COLO829 (cell line): ENCODE measurements at regions not wholly inside any gene's neighbourhood (a gene's known extent, or its start where the extent isn't known, plus 50 kb on each side); places are given as distances from the start of the nearest gene placed in this dataset.
"Not testable (repeated sequence)": the region's sequence is repeated elsewhere in the genome, so short reads cannot be mapped to it uniquely, and the experiment has no call there.

Source experiments
- DNase-seq: peaks from one replicate; pipeline ENCODE4 v3.0.0; 2012; ENCODE audit warnings: low spot score

GRCh38 chr7:6939126-6939525 is 113.1 kb upstream of the CCZ1B start:
- not testable (repeated sequence) for DNase-seq

- not testable (repeated sequence) for DNase-seq
These were observed 113.8 kb upstream of the CCZ1B start for GRCh38 chr7:6939896-6940295.

DNA sequence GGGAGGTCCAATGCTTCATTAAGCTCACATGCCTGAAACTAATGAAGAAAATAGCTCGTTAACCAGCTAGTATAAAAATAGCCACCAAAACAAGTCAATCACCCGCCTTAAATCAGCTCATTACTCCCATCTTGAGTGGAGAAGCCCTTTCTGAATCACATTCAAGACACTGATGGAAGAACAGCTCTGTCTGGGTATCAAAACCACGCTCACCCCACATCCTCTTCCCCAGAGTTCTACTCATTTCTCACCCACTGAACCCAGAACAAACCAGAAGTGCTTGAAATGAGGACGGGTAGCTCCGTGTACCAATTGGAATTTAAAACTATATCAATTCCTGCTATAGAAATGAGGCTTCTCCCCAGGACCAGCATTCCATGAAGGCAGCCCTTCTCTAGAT is 120.8 kb upstream of the CCZ1B start:
- not testable (repeated sequence) for DNase-seq

GRCh38 chr7:6950231-6950630 is 124.2 kb upstream of the CCZ1B start:
- not testable (repeated sequence) for DNase-seq

GRCh38 chr7:6951553-6951952 is 125.5 kb upstream of the CCZ1B start:
- not testable (repeated sequence) for DNase-seq

GRCh38 chr7:6953138-6953797 is 127.2 kb upstream of the CCZ1B start:
- not testable (repeated sequence) for DNase-seq

GRCh38 chr7:6953798-6954181 is 127.7 kb upstream of the CCZ1B start:
- DNase-seq, result not testable (repeated sequence)

- DNase-seq, result not testable (repeated sequence)
These were observed 129.3 kb upstream of the CCZ1B start for GRCh38 chr7:6955385-6955784.

DNA sequence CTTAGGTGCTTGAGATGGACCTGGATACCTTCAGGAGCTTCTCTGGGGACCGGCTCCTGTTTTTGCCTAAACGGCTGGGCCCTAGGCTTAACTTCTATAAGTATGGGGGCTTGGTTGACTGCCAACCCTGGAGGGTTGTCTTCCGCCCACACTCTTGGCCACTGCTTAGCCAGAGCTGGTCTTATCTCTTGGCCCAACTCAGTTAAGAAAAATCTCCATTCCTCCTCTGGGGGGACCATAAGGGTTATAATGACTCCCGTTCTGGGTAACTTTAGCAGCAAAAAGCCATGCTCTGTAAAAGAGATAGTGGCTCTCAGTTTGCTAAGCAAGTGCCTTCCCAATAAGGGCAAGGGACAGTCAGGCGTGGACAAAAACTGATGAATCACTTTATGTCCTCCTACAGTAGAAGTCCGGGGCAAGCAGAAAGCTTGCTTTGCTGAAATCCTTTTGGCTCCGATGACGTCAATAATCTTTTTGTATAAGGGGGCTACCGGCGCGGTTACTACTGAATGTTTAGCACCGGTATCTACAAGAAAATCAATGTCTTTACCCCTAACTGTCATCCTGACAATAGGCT is 130.0 kb upstream of the CCZ1B start:
- not testable (repeated sequence) for DNase-seq

- not testable (repeated sequence) for DNase-seq
These were observed 132.3 kb upstream of the CCZ1B start for GRCh38 chr7:6958371-6958770.

- DNase-seq, result not testable (repeated sequence)
These were observed 133.9 kb upstream of the CCZ1B start for GRCh38 chr7:6959942-6960341.

GRCh38 chr7:6962871-6963270 is 136.8 kb upstream of the CCZ1B start:
- DNase-seq, result not testable (repeated sequence)

- not testable (repeated sequence) for DNase-seq
These were observed 139.0 kb upstream of the CCZ1B start for GRCh38 chr7:6965051-6965450.

GRCh38 chr7:6970180-6970579 is 144.1 kb upstream of the CCZ1B start:
- DNase-seq, result not testable (repeated sequence)

GRCh38 chr7:6974876-6975275 is 148.8 kb upstream of the CCZ1B start:
- not testable (repeated sequence) for DNase-seq

- DNase-seq, result not testable (repeated sequence)
These were observed 149.3 kb upstream of the CCZ1B start for GRCh38 chr7:6975346-6975745.

DNA sequence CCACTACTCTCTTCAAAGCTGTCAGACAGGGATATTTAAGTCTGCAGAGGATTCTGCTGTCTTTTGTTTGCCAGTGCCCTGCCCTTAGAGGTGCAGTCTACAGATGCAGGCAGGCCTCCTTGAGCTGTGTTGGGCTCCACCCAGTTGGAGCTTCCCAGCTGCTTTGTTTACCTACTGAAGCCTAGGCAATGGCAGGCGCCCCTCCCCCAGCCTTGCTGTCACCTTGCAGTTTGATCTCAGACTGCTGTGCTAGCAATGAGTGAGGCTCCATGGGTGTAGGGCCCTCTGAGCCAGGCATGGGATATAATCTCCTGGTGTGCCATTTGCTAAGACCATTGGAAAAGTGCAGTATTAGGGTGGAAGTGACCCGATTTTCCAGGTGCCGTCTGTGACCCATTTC is 151.3 kb upstream of the CCZ1B start:
- not testable (repeated sequence) for DNase-seq

- DNase-seq, result not testable (repeated sequence)
These were observed 152.3 kb upstream of the CCZ1B start for GRCh38 chr7:6978326-6978725.

DNA sequence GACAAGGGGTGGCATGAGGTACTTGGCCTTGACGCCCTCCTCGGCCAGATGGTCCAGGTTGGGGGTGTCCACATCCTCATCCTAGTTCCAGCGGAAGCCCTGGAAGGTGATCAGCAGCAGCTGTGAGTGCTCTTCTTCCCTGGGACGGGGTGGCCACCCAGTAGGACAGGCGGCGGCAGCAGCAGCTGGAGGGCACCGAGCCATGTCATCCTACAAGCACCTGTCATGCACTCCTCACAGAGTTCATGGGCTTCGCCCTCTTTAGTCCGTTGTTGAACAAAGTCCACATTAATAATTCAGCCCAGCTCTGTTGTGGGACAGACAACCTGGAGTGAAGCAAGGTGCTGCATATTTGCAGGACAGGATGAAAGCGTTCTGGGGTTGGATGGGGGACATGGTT is 153.4 kb upstream of the CCZ1B start:
- not testable (repeated sequence) for DNase-seq

GRCh38 chr7:6982375-6982774 is 156.3 kb upstream of the CCZ1B start:
- not testable (repeated sequence) for DNase-seq

DNA sequence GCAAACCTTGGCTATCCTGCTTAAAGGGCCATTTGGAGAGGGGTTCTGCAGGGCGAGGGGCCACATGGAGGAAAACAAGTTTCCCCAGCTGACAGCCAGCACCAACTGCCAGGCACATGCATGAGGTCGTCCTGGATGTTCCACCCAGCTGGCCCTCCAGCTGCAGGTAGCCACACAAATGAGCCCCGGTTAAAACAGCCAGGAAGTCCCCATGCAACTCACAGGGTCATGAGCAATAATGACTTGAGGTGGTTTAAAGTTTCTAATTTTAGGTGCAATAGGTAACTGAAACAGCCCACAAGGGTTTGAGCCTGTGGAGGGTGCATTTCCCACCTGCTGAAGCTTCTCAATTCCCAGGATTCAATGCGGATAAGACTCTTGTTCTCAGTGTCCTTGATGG is 160.8 kb upstream of the CCZ1B start:
- DNase-seq, result not testable (repeated sequence)

GRCh38 chr7:6988608-6989007 is 162.5 kb upstream of the CCZ1B start:
- not testable (repeated sequence) for DNase-seq

DNA sequence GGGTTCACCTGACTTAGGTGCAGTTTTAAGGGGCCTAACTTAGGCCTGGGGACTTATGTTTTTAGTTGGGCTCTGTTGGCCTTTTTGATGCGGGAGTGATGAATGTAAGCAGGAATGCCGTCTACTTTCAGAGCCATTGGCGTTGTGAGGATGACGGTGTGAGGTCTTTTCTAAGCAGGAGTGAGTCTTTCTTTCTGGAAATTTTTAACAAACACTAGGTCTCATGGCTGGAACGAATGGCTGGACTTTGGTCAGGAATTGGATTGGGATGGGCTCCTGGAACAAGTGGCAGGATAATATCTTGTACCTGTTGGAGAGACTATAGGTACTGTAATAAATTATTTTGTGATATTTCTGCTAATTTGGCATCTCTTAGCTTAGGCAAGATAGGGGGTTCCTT is 163.9 kb upstream of the CCZ1B start:
- not testable (repeated sequence) for DNase-seq
